WTC11 (cell line): ENCODE measurements at regions not wholly inside any gene's neighbourhood (a gene's known extent, or its start where the extent isn't known, plus 50 kb on each side); places are given as distances from the start of the nearest gene placed in this dataset.

ENCODE experiments used
- ATAC-seq: fragments of 200-7000 bp; cut with Tn5 transposase; 2 replicates; pipeline ENCODE4 v1.10.0; 2021; ENCODE audit warnings: mild to moderate bottlenecking, moderate library complexity
- CTCF ChIA-PET: fragments of 300-600 bp; sonication (Branson Sonifier 250); formaldehyde crosslinking; loops from one replicate; lab custom pipeline; 2021; ENCODE audit warnings: antibody characterized with exemption; lab: Charles Lee
- POLR2A ChIA-PET: fragments of 350-600 bp; sonication (Branson Sonifier 250); formaldehyde crosslinking; loops from one replicate; lab custom pipeline; 2021; ENCODE audit warnings: antibody characterized with exemption; lab: Charles Lee
- DNase-seq: peaks from one replicate; pipeline ENCODE4 v3.0.0; 2021; ENCODE audit warnings: low spot score
- H3K27ac Mint-ChIP-seq: 2 replicates; pipeline ENCODE4 v1.8.0; 2021; ENCODE audit warnings: mixed read lengths
- H3K27me3 Mint-ChIP-seq: 2 replicates; pipeline ENCODE4 v1.8.0; 2021; ENCODE audit warnings: low read depth, mild to moderate bottlenecking, moderate library complexity, mixed read lengths
- H3K36me3 Mint-ChIP-seq: 2 replicates; pipeline ENCODE4 v1.8.0; 2021; ENCODE audit warnings: mixed read lengths
- H3K4me1 Mint-ChIP-seq: 2 replicates; pipeline ENCODE4 v1.8.0; 2022; ENCODE audit warnings: mixed read lengths
- H3K4me3 Mint-ChIP-seq: 2 replicates; pipeline ENCODE4 v1.8.0; 2021; ENCODE audit warnings: mild to moderate bottlenecking, moderate library complexity, mixed read lengths
- H3K9me3 Mint-ChIP-seq: 2 replicates; pipeline ENCODE4 v1.8.0; 2021; ENCODE audit warnings: mixed read lengths
- ESRRA ChIP-seq: sonication (generic); formaldehyde crosslinking; IDR thresholded peaks from 2 replicates; pipeline ENCODE4 v1.8.1; 2022; ENCODE audit warnings: mild to moderate bottlenecking, missing genetic modification reagents, borderline replicate concordance
- ETV6 ChIP-seq: sonication (generic); formaldehyde crosslinking; IDR thresholded peaks from 2 replicates; pipeline ENCODE4 v1.8.1; 2022; ENCODE audit warnings: mild to moderate bottlenecking, missing genetic modification reagents
- FOXP1 ChIP-seq: sonication (generic); formaldehyde crosslinking; IDR thresholded peaks from 2 replicates; pipeline ENCODE4 v1.8.0; 2022; ENCODE audit warnings: missing genetic modification reagents, mild to moderate bottlenecking, moderate library complexity, borderline replicate concordance
- GRHL2 ChIP-seq: fragments of 250-450 bp; sonication (Bioruptor Pico); IDR thresholded peaks from 2 replicates; pipeline ENCODE4 v1.8.0; 2022; ENCODE audit warnings: mild to moderate bottlenecking, moderate library complexity; ENCODE audit not compliant: insufficient replicate concordance, severe bottlenecking
- IRF2 ChIP-seq: sonication (generic); formaldehyde crosslinking; IDR thresholded peaks from 2 replicates; pipeline ENCODE4 v1.8.0; 2022; ENCODE audit warnings: low read depth, missing genetic modification reagents, borderline replicate concordance
- JAZF1 ChIP-seq: fragments of 250-450 bp; sonication (Bioruptor Pico); IDR thresholded peaks from 2 replicates; pipeline ENCODE4 v1.9.0; 2021; ENCODE audit warnings: moderate library complexity, mild to moderate bottlenecking, inconsistent platforms
- MXD4 ChIP-seq: fragments of 250-450 bp; sonication (Bioruptor Pico); IDR thresholded peaks from 2 replicates; pipeline ENCODE4 v1.8.0; 2021; ENCODE audit warnings: mild to moderate bottlenecking, moderate library complexity, borderline replicate concordance
- NFATC4 ChIP-seq: fragments of 250-450 bp; sonication (Bioruptor Pico); IDR thresholded peaks from 2 replicates; pipeline ENCODE4 v1.9.0; 2021; ENCODE audit warnings: mild to moderate bottlenecking
- NFYB ChIP-seq: sonication (generic); formaldehyde crosslinking; conservative IDR thresholded peaks from 2 replicates; pipeline ENCODE4 v1.8.0; 2022; ENCODE audit warnings: low read depth, missing genetic modification reagents
- OVOL2 ChIP-seq: fragments of 250-450 bp; sonication (Bioruptor Pico); IDR thresholded peaks from 2 replicates; pipeline ENCODE4 v1.9.0; 2021; ENCODE audit warnings: mild to moderate bottlenecking, borderline replicate concordance
- PREB ChIP-seq: sonication (generic); formaldehyde crosslinking; IDR thresholded peaks from 2 replicates; pipeline ENCODE4 v1.8.1; 2022; ENCODE audit warnings: mild to moderate bottlenecking, missing genetic modification reagents, moderate library complexity, borderline replicate concordance
- PRRX2 ChIP-seq: fragments of 250-450 bp; sonication (Bioruptor Pico); IDR thresholded peaks from 2 replicates; pipeline ENCODE4 v1.8.0; 2021; ENCODE audit warnings: mild to moderate bottlenecking
- TEAD1 ChIP-seq: sonication (generic); formaldehyde crosslinking; IDR thresholded peaks from 2 replicates; pipeline ENCODE4 v1.8.0; 2022; ENCODE audit warnings: mild to moderate bottlenecking, missing genetic modification reagents
- TP53 ChIP-seq: sonication (generic); formaldehyde crosslinking; IDR thresholded peaks from 2 replicates; pipeline ENCODE4 v1.8.1; 2023; ENCODE audit warnings: mild to moderate bottlenecking, missing genetic modification reagents
- USF2 ChIP-seq: sonication (generic); formaldehyde crosslinking; IDR thresholded peaks from 2 replicates; pipeline ENCODE4 v1.8.1; 2023; ENCODE audit warnings: mild to moderate bottlenecking, missing genetic modification reagents, moderate library complexity
- ZBTB43 ChIP-seq: sonication (generic); formaldehyde crosslinking; IDR thresholded peaks from 2 replicates; pipeline ENCODE4 v1.8.1; 2023; ENCODE audit warnings: mild to moderate bottlenecking, missing genetic modification reagents
- ZNF138 ChIP-seq: sonication (generic); formaldehyde crosslinking; conservative IDR thresholded peaks from 2 replicates; pipeline ENCODE4 v1.8.1; 2022; ENCODE audit warnings: mild to moderate bottlenecking, moderate library complexity, missing genetic modification reagents
- ZNF281 ChIP-seq: sonication (generic); formaldehyde crosslinking; IDR thresholded peaks from 2 replicates; pipeline ENCODE4 v1.8.0; 2023; ENCODE audit warnings: mild to moderate bottlenecking, missing genetic modification reagents
- ZNF423 ChIP-seq: fragments of 250-450 bp; sonication (Bioruptor Pico); IDR thresholded peaks from 2 replicates; pipeline ENCODE4 v2.1.2; 2022; ENCODE audit warnings: mild to moderate bottlenecking, moderate library complexity
- TF ChIP-seq, protein P1 (sequence below): sonication (generic); formaldehyde crosslinking; IDR thresholded peaks from 2 replicates; pipeline ENCODE4 v1.8.1; 2022; ENCODE audit warnings: low read depth, mild to moderate bottlenecking, moderate library complexity, missing genetic modification reagents, borderline replicate concordance
- TF ChIP-seq, protein P2 (sequence below): sonication (generic); formaldehyde crosslinking; IDR thresholded peaks from 2 replicates; pipeline ENCODE4 v1.8.1; 2023; ENCODE audit warnings: mild to moderate bottlenecking, moderate library complexity, missing genetic modification reagents
- TF ChIP-seq, protein P3 (sequence below): sonication (generic); formaldehyde crosslinking; IDR thresholded peaks from 2 replicates; pipeline ENCODE4 v1.8.1; 2023; ENCODE audit warnings: mild to moderate bottlenecking, missing genetic modification reagents, borderline replicate concordance

DNA sequence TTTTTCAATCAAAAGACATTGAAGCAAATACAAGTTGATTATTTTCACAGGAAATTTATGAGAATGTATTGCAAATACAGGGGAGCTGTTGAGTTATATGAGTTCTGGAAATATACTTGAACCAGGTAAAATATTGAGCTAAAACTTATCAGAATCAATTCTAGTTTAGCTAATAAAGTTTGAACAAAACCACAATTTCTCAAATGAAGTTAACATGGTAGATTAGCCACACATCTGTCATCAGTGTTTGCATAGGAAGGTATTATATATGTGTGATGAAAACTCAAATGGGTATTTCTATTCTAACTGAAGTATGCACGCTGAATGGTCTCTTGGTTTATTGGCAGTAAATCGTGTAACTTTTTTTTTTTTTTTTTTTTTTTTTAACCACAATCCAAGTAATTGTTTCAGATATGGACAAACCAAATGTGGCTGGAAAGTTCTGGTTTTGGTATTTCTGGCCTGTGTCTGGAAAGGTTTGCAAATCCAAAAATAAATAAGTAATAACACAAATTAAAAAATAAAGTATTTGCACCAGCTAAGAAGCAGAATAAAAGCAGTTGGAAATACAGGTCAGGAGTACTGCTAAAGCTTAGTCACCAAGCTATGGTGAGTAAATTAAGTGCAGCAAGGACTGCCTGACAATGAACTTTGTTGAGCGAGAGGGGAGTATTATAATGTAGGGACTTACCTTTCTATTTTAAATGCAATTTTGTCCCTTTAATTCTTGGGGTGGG, 479.1 kb upstream of the FANCL start:
- no peaks in the 10 kb centered on the region for H3K27me3 Mint-ChIP-seq
- peaks cover 16% of the 10 kb centered on the region for H3K4me1 Mint-ChIP-seq
- no peak for TF ChIP-seq ZNF138 (CRISPR knock-in tag)
- no peak for TF ChIP-seq NFYB (CRISPR knock-in tag)
- no peak for TF ChIP-seq OVOL2
- TF ChIP-seq ZNF423: no peak
- TF ChIP-seq GRHL2 (CRISPR knock-in tag): no peak
- TF ChIP-seq PRRX2: no peak
- no peak for TF ChIP-seq ESRRA (CRISPR knock-in tag)
- no peak for TF ChIP-seq ZBTB43 (CRISPR knock-in tag)
- TF ChIP-seq MXD4 (CRISPR knock-in tag): no peak
- TF ChIP-seq, all 79 proteins: peak for 0
- Mint-ChIP-seq H3K27ac (no peak overlapping the region), H3K4me3 (no peak overlapping the region), H3K36me3 (no peaks in the 10 kb centered on the region), H3K9me3 (no peaks in the 10 kb centered on the region)
- no peak for DNase-seq
- ATAC-seq: peak; percentile 80
- CTCF ChIA-PET: interaction anchor here (1.1 to 1.7 kb wide), 2 partner anchors 12 to 149 kb away, joined by 4 to 5 read pairs; no protein-coding TSS in a partner anchor
- POLR2A ChIA-PET: interaction anchor here (0.7 kb wide), 1 partner anchor 556 kb away, joined by 8 read pairs; no protein-coding TSS in a partner anchor

DNA sequence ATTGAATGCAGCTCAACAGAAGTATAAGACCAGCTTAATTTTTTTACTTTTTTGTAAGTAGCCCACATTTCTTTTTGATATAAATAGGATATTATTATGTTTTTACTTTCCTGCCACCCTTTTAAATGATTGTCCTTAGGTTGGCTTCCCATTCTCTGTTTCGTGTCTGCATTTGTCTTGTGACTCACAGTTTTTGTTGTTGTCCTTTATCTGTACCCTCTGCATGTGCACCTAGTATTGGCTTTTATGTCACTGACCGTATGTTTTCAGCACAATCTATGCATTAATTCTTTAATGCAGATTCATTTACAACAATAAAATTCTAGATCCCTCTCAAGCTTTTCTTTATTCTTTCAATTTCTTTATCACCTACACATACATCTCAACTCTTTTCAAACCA, 474.2 kb upstream of the FANCL start:
- H3K4me3 Mint-ChIP-seq: no peak overlapping the region
- no peak for ATAC-seq
- TF ChIP-seq TEAD1 (CRISPR knock-in tag): no peak
- TF ChIP-seq, protein P1, sequence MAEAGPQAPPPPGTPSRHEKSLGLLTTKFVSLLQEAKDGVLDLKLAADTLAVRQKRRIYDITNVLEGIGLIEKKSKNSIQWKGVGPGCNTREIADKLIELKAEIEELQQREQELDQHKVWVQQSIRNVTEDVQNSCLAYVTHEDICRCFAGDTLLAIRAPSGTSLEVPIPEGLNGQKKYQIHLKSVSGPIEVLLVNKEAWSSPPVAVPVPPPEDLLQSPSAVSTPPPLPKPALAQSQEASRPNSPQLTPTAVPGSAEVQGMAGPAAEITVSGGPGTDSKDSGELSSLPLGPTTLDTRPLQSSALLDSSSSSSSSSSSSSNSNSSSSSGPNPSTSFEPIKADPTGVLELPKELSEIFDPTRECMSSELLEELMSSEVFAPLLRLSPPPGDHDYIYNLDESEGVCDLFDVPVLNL (CRISPR knock-in tag): no peak
- TF ChIP-seq TP53: no peak
- TF ChIP-seq NFATC4 (CRISPR knock-in tag): no peak
- no peak for TF ChIP-seq IRF2 (CRISPR knock-in tag)
- TF ChIP-seq JAZF1 (CRISPR knock-in tag): no peak
- no peak for TF ChIP-seq ETV6
- TF ChIP-seq PREB (CRISPR knock-in tag): no peak
- TF ChIP-seq FOXP1: no peak
- TF ChIP-seq, protein P2, sequence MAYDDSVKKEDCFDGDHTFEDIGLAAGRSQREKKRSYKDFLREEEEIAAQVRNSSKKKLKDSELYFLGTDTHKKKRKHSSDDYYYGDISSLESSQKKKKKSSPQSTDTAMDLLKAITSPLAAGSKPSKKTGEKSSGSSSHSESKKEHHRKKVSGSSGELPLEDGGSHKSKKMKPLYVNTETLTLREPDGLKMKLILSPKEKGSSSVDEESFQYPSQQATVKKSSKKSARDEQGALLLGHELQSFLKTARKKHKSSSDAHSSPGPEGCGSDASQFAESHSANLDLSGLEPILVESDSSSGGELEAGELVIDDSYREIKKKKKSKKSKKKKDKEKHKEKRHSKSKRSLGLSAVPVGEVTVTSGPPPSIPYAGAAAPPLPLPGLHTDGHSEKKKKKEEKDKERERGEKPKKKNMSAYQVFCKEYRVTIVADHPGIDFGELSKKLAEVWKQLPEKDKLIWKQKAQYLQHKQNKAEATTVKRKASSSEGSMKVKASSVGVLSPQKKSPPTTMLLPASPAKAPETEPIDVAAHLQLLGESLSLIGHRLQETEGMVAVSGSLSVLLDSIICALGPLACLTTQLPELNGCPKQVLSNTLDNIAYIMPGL: no peak
- TF ChIP-seq ZNF281 (CRISPR knock-in tag): no peak
- TF ChIP-seq USF2 (CRISPR knock-in tag): no peak
- TF ChIP-seq, protein P3, sequence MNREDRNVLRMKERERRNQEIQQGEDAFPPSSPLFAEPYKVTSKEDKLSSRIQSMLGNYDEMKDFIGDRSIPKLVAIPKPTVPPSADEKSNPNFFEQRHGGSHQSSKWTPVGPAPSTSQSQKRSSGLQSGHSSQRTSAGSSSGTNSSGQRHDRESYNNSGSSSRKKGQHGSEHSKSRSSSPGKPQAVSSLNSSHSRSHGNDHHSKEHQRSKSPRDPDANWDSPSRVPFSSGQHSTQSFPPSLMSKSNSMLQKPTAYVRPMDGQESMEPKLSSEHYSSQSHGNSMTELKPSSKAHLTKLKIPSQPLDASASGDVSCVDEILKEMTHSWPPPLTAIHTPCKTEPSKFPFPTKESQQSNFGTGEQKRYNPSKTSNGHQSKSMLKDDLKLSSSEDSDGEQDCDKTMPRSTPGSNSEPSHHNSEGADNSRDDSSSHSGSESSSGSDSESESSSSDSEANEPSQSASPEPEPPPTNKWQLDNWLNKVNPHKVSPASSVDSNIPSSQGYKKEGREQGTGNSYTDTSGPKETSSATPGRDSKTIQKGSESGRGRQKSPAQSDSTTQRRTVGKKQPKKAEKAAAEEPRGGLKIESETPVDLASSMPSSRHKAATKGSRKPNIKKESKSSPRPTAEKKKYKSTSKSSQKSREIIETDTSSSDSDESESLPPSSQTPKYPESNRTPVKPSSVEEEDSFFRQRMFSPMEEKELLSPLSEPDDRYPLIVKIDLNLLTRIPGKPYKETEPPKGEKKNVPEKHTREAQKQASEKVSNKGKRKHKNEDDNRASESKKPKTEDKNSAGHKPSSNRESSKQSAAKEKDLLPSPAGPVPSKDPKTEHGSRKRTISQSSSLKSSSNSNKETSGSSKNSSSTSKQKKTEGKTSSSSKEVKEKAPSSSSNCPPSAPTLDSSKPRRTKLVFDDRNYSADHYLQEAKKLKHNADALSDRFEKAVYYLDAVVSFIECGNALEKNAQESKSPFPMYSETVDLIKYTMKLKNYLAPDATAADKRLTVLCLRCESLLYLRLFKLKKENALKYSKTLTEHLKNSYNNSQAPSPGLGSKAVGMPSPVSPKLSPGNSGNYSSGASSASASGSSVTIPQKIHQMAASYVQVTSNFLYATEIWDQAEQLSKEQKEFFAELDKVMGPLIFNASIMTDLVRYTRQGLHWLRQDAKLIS (CRISPR knock-in tag): no peak

More for the DNA sequence above, 474.2 kb upstream of the FANCL start:
- Mint-ChIP-seq H3K36me3 (no peaks in the 10 kb centered on the region), H3K4me1 (peaks cover 7% of the 10 kb centered on the region), H3K27ac (no peak overlapping the region), H3K9me3 (no peaks in the 10 kb centered on the region), H3K27me3 (no peaks in the 10 kb centered on the region)
- ChIA-PET POLR2A (no interaction called here), CTCF (no interaction called here)
- DNase-seq: no peak
